HG03064 (cell line): ENCODE measurements at regions not wholly inside any gene's neighbourhood (a gene's known extent, or its start where the extent isn't known, plus 50 kb on each side); places are given as distances from the start of the nearest gene placed in this dataset.
"Not testable (repeated sequence)": the region's sequence is repeated elsewhere in the genome, so short reads cannot be mapped to it uniquely, and the experiment has no call there.

Experiments
- ATAC-seq: cut with Tn5 transposase; IDR thresholded peaks from one replicate; pipeline ENCODE4 v1.9.1; 2021; ENCODE audit warnings: low read depth; ENCODE audit not compliant: unreplicated experiment

- no peak for ATAC-seq
Observed at GRCh38 chr4:116197317-116197809, 888.0 kb downstream of the TRAM1L1 start.

GRCh38 chr4:116183241-116183640 is 902.1 kb downstream of the TRAM1L1 start:
- ATAC-seq: no peak

- no peak for ATAC-seq
Observed at GRCh38 chr4:116180157-116180601, 905.2 kb downstream of the TRAM1L1 start.

- not testable (repeated sequence) for ATAC-seq
Observed at GRCh38 chr4:116151371-116151770, 934.0 kb downstream of the TRAM1L1 start.

DNA sequence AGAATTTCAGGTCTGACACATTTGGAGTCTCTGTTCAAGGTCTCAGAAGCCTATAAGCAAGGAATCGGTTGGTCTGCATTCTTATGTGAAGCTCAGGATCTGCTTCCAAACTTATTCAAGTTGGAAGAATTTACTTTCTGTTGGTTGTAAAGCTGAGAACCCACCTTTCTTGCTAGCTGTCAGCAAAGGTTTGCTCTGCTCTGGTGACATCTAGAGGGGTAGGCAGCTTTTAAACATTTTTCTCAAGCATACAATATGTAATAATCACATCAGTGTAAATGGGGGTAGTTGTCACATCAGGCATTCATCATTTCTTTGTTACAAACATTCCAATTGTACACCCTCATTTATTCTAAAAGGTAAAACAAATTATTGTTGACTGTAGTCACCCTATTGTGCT is 935.2 kb downstream of the TRAM1L1 start:
- no peak for ATAC-seq

DNA sequence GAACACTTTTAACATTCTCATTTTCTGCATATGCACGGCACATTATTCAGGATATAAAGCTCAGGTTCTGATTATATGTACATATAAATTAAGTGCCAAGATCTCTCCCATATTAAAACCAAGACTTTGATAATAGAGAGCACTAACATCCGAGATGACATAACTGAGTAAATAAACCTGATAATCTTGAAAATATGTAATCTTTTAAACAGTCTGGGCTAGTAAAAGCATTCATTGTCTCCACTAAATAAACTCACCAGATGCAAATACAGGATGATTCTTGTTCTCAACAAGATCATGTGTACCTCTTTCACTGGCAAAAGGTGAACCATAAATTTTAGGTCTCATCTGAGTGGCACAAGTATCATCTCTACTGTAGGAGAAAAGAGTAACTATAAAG is 942.2 kb downstream of the TRAM1L1 start:
- no peak for ATAC-seq

GRCh38 chr4:116132946-116133345 is 952.4 kb downstream of the TRAM1L1 start:
- no peak for ATAC-seq

DNA sequence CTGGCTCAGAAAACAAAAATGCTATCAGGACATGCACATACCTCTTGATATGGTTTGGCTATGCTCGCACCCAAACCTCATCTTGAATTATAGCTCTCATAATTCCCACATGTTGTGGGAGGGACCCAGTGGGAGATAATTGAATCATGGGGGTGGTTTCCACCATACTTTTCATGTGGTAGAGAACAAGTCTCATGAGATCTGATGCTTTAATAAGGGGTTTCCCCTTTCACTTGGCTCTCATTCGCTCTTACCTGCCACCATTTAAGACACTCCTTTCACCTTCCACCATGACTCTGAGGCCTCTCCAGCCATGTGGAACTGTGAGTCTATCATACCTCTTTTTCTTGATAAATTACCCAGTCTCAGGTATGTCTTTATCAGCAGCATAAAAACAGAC is 958.6 kb downstream of the TRAM1L1 start:
- no peak for ATAC-seq

DNA sequence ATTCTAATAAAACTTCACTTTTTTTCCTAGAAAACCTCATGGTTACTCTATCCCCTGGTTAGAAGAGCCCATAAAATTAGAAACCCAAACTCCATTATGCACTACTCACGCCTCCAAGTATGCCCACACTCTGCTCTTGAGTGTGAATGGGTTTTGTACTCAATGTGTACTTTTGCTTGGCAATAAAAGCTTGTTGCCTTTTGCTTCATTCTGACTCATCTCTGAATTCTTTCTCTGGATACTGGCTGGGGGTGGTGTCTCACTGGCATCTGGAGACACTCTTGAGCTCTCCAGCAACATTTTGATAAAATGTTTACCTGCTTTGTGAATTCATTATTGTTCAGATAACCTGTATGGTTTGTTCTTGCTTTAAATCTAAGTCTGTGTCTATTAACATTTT is 963.3 kb downstream of the TRAM1L1 start:
- ATAC-seq: no peak

DNA sequence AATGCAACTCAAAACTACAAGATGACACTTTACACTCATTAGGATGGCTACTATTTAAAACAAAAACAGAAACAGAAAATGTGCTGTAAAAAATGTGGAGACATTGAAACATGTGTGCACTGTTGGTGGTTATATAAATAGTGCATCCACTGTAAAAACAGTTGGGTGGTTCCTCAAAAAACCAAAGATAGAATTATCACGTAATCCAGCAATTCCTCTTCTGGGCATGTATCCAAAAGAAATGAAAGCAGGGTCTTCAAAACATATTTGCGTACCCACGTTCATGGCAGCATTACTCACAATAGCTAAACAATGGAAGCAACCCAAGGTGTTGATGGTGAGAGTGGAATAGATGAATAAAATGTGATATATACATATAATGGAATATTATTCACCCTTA is 967.2 kb downstream of the TRAM1L1 start:
- ATAC-seq: no peak

DNA sequence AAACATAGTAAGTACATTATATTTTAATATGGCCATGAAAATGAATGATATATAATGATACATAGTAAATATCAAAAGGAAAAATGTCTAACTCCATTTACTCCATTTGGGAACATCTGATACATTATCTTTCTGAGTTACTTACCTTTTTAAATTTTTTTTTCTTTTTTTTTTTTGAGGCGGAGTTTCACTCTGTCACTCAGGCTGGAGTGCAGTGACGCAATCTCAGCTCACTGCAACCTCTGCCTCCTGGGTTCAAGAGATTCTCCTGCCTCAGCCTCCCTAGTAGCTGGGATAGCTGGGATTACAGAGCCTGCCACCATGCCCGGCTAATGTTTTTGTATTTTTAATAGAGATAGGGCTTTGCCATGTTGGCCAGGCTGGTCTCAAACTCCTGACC is 972.5 kb downstream of the TRAM1L1 start:
- not testable (repeated sequence) for ATAC-seq

- ATAC-seq: no peak
Observed at GRCh38 chr4:116110713-116111112, 974.7 kb downstream of the TRAM1L1 start.

GRCh38 chr4:116108606-116109005 is 976.8 kb downstream of the TRAM1L1 start:
- ATAC-seq: no peak

DNA sequence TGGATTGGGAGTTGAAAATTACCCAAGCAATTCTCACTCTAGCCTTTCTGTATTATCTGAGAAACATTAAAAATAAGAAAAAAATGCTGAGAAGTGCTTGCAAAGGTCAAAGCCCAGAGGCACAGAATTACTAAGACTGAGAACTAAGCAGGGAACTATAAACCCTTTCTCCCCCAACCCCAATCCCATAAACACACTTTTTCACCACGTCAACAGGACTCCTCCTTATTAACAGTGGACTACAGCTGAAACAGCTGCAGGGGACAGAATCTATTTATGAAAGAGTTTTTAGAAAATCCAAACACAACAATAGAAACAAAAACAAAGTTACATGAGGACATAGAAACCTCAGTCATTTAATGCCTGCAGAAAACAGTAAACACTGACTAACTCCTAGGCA is 984.1 kb downstream of the TRAM1L1 start:
- no peak for ATAC-seq

DNA sequence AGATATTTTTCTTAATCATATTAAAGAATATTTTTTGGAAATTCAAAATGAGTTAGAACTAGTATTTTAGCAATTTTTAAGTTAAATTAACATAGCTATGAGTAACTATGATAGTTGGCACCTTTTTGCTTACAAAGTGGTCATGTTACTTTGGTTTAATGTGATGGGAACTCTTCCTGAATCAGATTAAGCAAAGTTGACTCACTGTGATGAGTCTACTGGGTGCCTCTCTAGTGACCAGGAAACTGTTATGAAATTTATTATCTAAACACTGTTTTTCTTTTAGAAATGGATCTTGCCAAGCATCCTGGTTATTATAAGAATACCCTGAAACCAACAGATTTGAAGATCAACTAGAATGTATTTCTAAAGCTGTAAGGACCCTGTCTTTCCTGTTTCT is 985.8 kb downstream of the TRAM1L1 start:
- no peak for ATAC-seq

DNA sequence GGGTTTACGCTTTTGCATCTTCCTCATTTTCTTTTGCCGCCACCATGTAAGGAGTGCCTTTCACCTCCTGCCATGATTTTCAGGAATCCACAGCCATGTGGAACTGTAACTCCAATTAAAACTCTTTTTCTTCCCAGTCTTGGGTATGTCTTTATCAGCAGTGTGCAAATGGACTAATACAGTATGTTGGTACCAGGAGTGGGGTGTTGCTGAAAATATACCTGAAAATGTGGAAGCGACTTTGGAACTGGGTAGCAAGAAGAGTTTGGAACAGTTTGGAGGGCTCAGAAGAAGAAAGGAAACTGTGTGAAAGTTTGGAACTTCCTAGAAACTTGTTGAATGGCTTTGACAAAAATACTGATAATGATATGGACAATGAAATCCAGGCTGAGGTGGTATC is 983.9 kb upstream of the NDST4 start:
- ATAC-seq: not testable (repeated sequence)

DNA sequence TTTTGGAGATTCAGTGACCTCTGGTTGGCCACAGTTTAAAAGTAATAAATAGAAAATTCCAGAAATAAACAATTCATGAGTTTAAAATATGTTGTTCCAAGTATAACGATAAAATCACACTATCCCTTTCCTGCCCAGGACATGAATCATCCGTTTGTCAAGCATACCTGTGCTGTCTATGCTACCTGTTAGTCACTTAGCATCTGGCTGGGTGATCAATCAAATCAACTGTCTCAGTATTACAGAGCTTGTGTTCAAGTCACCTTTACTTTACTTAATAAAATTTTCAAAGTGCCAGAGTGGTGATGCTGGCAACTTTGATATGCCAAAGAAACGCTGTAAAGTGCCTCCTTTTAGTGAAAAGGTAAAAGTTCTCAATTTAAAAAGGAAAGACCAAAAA is 979.5 kb upstream of the NDST4 start:
- ATAC-seq: no peak

DNA sequence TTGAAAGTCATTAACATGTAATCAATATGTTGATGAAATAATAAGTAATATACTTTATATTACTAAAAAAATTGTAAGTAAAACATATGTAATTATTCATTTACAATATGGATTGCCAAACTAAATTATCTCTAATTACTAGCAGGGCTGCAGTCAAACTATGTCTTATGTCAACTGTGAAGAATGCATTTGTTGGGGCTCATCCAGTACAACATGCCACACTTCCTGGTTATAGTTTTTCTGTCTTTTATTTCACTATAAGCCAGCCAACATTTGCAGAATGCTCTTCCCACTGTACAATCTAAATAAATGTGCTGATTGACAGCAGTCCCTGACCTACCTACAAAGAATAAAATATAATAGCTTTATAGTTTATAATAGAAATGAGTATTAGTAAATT is 975.4 kb upstream of the NDST4 start:
- ATAC-seq: no peak

DNA sequence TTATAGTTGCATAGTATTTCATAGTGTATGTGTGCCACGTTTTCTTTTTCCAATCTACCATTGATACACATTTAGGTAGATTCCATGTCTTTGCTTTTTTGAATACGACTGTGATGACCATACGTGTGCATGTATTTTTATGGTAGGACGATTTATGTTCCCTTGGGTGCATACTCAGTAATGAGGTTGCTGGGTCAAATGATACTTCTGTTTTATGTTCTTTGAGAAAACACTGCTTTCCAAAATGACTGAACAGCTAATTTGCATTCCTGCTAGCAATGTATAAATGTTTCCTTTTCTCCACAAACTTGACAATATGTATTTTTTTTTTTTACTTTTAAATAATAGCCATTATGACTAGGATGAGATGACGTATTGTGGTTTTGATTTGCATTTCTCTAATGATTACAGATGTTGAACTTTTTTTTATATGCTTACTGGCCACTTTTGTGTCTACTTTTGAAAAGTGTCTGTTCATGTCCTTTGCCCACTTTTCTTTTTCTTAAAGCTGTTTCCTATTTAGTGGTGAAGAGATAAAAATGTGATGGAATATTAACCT is 969.5 kb upstream of the NDST4 start:
- ATAC-seq: no peak

DNA sequence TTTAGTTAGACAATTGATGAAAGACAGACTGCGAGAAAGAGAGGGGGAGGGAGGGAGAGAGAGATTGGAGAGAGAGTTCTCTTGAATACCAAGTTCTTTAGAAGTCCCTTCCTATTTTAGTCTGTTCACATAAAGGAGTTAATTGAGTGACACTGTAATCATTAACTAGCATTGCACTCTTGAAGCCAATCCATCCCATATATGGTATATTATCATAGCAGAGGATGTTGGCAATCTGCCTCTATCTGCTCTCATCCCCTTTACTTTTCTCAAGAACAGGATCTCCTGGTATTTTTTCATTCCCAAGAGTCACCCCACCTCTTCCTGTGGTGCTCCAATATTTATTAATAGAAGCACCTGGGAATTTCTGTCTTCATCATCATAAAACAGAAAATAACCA is 959.6 kb upstream of the NDST4 start:
- no peak for ATAC-seq

- no peak for ATAC-seq
Observed at GRCh38 chr4:116070283-116070682, 956.9 kb upstream of the NDST4 start.

GRCh38 chr4:116066711-116067245 is 953.4 kb upstream of the NDST4 start:
- no peak for ATAC-seq

DNA sequence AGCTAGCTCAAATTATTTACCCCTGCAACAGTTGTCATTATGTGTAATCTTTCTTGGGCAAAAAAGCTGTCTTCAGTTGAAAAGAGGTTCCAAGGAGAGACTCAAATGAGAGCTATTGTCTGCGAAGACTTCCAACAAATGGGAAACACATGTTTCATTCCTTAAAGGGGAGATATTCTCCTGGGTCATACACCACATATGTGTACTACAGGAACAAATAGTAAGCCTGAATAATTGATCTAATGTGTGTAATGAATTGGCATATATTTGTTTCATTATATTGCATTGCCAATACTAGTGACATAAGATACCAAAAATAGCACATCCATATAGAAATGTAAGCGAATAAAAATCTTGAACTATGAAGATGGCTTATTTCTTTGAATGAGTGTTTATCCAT is 950.9 kb upstream of the NDST4 start:
- ATAC-seq: no peak
